Stomach (tissue), 8 donors: ENCODE measurements at regions not wholly inside any gene's neighbourhood (a gene's known extent, or its start where the extent isn't known, plus 50 kb on each side); places are given as distances from the start of the nearest gene placed in this dataset.

ENCODE experiments used
- DNase-seq, 2 donors: peaks; one replicate each; pipeline versions ENCODE4 v3.0.0 to v3.0.0-alpha.2; 2013 to 2019
- H3K27ac ChIP-seq, 5 donors: fragments of 200-600 bp in 4 of 5; sonication (generic) in 4 of 5; one replicate each; pipeline ENCODE4 v1.5.1; 2013 to 2019; ENCODE audit warnings: mild to moderate bottlenecking in 1 of 5, moderate library complexity in 1 of 5
- H3K27me3 ChIP-seq, 3 donors: fragments of 200-600 bp; sonication (generic); one replicate each; pipeline ENCODE4 v1.5.1; 2017 to 2019; ENCODE audit warnings: mixed run types in 1 of 3
- H3K36me3 ChIP-seq, 4 donors: fragments of 200-600 bp; sonication (generic); 1 replicate in 3 of 4; 2 replicates in 1 of 4; pipeline ENCODE4 v1.5.1; 2016 to 2019
- H3K4me1 ChIP-seq, 4 donors: fragments of 200-600 bp; sonication (generic); one replicate each; pipeline ENCODE4 v1.5.1; 2016 to 2019
- H3K4me3 ChIP-seq, 4 donors: fragments of 200-600 bp; sonication (generic) in 3 of 4; one replicate each; pipeline ENCODE4 v1.5.1; 2016 to 2019; ENCODE audit warnings: mild to moderate bottlenecking in 1 of 4
- H3K9me3 ChIP-seq, 4 donors: fragments of 200-600 bp; sonication (generic); one replicate each; pipeline ENCODE4 v1.5.1; 2016 to 2019
- EP300 ChIP-seq: sonication (generic); formaldehyde crosslinking; IDR thresholded peaks from one replicate; pipeline ENCODE4 v1.6.1; 2017; ENCODE audit warnings: antibody characterized with exemption
- POLR2A ChIP-seq, 4 donors: fragments of 450-650 bp; IDR thresholded peaks; one replicate each; pipeline ENCODE4 v1.6.1; 2016; ENCODE audit warnings: antibody characterized with exemption in 4 of 4, control low read depth in 2 of 4, mild to moderate bottlenecking in 1 of 4, moderate library complexity in 1 of 4
- POLR2AphosphoS5 ChIP-seq, 3 donors: sonication (generic); formaldehyde crosslinking; IDR thresholded peaks; one replicate each; pipeline ENCODE4 v1.6.1; 2016; ENCODE audit warnings: antibody characterized with exemption in 3 of 3
- WGBS, 5 donors: extraction: QIAGEN DNeasy Blood & Tissue Kit in 3 of 5; methylation state at CpG; one replicate each; pipeline versions ENCODE4 v1.1.5 to v1.1.7; 2013 to 2018; 5-methylcytosine and 5-hydroxymethylcytosine counted together
- intact Hi-C: fragments of 100-400 bp; cut with DNase I; formaldehyde crosslinking; loops from one replicate; pipeline ENCODE4 v1.15.1; 2023; ENCODE audit warnings: low total_unique reads
- TF ChIP-seq, protein P1 (sequence below), 7 experiments: fragments of 450-650 bp in 4 of 7; fragments of 200-600 bp in 3 of 7; sonication (generic) in 3 of 7; IDR thresholded peaks; one replicate each; pipeline ENCODE4 v1.5.1; 2016 to 2019; ENCODE audit warnings: antibody characterized with exemption in 7 of 7, control low read depth in 2 of 7, mild to moderate bottlenecking in 1 of 7
- donor health status: healthy with polysubstance abuse.
- donor health status: Bipolar disorder and iron deficiency.
- donor health status: healthy.

DNA sequence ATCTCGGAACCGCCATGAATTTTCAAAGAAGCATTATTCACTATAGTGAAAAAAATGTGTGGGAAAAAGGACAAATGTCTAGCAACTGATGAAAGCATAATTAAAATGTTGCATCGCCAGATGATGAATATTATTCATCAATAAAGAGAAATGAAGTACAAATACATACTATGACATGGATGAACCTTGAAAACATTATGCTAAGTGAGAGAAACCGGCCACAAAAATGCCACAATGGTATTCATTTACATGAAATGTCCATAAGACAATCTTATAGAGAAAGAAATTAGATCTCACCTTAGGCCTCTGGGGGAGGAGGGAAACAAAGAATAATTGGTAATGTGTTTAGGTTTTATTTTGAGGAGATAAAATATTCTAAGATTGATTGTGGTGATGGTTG lies 645.0 kb downstream of the EFNB2 start:
- no peaks in the 10 kb centered on the region for H3K36me3 ChIP-seq
- no peaks in the 10 kb centered on the region for H3K4me1 ChIP-seq
- intact Hi-C loops, result no loop called here
- TF ChIP-seq EP300, result no peak
- TF ChIP-seq POLR2AphosphoS5 (IDR thresholded peaks at IDR 0.05), result no peak
- TF ChIP-seq, protein P1, sequence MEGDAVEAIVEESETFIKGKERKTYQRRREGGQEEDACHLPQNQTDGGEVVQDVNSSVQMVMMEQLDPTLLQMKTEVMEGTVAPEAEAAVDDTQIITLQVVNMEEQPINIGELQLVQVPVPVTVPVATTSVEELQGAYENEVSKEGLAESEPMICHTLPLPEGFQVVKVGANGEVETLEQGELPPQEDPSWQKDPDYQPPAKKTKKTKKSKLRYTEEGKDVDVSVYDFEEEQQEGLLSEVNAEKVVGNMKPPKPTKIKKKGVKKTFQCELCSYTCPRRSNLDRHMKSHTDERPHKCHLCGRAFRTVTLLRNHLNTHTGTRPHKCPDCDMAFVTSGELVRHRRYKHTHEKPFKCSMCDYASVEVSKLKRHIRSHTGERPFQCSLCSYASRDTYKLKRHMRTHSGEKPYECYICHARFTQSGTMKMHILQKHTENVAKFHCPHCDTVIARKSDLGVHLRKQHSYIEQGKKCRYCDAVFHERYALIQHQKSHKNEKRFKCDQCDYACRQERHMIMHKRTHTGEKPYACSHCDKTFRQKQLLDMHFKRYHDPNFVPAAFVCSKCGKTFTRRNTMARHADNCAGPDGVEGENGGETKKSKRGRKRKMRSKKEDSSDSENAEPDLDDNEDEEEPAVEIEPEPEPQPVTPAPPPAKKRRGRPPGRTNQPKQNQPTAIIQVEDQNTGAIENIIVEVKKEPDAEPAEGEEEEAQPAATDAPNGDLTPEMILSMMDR (IDR thresholded peaks at IDR 0.05), result no peak
- no peak for TF ChIP-seq POLR2A (IDR thresholded peaks at IDR 0.05)
- no peaks in the 10 kb centered on the region for H3K27me3 ChIP-seq
- H3K4me3 ChIP-seq, result no peak overlapping the region
- no peak for DNase-seq
- H3K27ac ChIP-seq, result no peak overlapping the region
- WGBS, 5 donors, result 89 to 97% (median 93%) methylated on average over 4 of the region's 4 CpGs
- peaks cover 0 to 10% (median 0%) of the 10 kb centered on the region in 4 donors for H3K9me3 ChIP-seq

DNA sequence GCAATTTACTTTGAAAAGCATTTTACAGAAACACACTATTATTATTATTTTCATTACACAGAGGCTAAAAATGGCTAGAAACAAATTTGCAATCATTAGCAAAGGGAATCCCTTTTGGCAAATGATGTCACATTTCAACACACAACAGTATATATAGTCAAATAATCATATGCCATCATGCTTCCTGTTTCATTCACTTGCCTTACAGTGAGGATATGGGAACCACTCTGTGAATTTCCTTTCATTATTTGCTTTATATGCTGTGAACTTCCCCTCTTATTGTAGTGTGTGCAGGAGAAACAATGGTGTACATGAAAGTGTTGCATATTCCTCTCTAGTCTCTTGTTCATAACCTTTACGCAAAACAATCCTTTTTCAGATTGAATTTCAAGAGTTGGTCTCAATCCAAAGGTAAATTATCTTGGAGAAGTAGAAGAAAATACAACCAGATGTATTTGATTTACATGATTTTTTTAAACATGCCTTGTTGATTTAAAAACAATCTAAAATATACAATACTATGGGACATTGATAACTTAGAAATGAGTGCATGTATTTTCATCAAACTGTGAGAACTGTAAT lies 657.3 kb downstream of the EFNB2 start:
- DNase-seq, result peak in 1 of 2 donors; percentile 14
- intact Hi-C loops, result no loop called here
- Histone ChIP-seq H3K36me3 (no peaks in the 10 kb centered on the region), H3K27ac (no peak overlapping the region), H3K4me1 (no peaks in the 10 kb centered on the region), H3K27me3 (no peaks in the 10 kb centered on the region), H3K4me3 (no peak overlapping the region), H3K9me3 (no peaks in the 10 kb centered on the region)
- TF ChIP-seq, protein P1 (IDR thresholded peaks at IDR 0.05), result no peak
- TF ChIP-seq POLR2AphosphoS5 (IDR thresholded peaks at IDR 0.05), result no peak
- TF ChIP-seq POLR2A (IDR thresholded peaks at IDR 0.05), result no peak
- no peak for TF ChIP-seq EP300
- WGBS, 5 donors, result 79 to 92% (median 82%) methylated on average over 1 of the region's 1 CpG

GRCh38 chr13:105874814-105875213 lies 660.6 kb downstream of the EFNB2 start:
- no peak overlapping the region for H3K27ac ChIP-seq
- H3K4me1 ChIP-seq, result no peaks in the 10 kb centered on the region
- no peaks in the 10 kb centered on the region for H3K27me3 ChIP-seq
- DNase-seq, result peak in 1 of 2 donors; percentile 6
- intact Hi-C loops, result no loop called here
- no peak overlapping the region for H3K4me3 ChIP-seq
- H3K36me3 ChIP-seq, result no peaks in the 10 kb centered on the region
- TF ChIP-seq EP300 (no peak), POLR2A (IDR thresholded peaks at IDR 0.05) (no peak), POLR2AphosphoS5 (IDR thresholded peaks at IDR 0.05) (no peak)
- TF ChIP-seq, protein P1 (IDR thresholded peaks at IDR 0.05), result no peak
- no peaks in the 10 kb centered on the region for H3K9me3 ChIP-seq

- H3K4me1 ChIP-seq, result no peaks in the 10 kb centered on the region
- TF ChIP-seq POLR2AphosphoS5 (IDR thresholded peaks at IDR 0.05) (no peak), EP300 (no peak), POLR2A (IDR thresholded peaks at IDR 0.05) (no peak)
- TF ChIP-seq, protein P1 (IDR thresholded peaks at IDR 0.05), result no peak
- intact Hi-C loops, result no loop called here
- no peaks in the 10 kb centered on the region for H3K27me3 ChIP-seq
- no peak for DNase-seq
- H3K4me3 ChIP-seq, result no peak overlapping the region
- no peaks in the 10 kb centered on the region for H3K36me3 ChIP-seq
- H3K27ac ChIP-seq, result no peak overlapping the region
- no peaks in the 10 kb centered on the region for H3K9me3 ChIP-seq
- WGBS, 5 donors, result 31 to 52% (median 47%) methylated on average over 1 of the region's 1 CpG
Observed at GRCh38 chr13:105871768-105872167, 663.7 kb downstream of the EFNB2 start.
